Right lobe of liver (tissue), 6 donors: ENCODE measurements at regions not wholly inside any gene's neighbourhood (a gene's known extent, or its start where the extent isn't known, plus 50 kb on each side); places are given as distances from the start of the nearest gene placed in this dataset.

Experiments
- ATAC-seq, 4 donors: fragments of 200-7000 bp; cut with Tn5 transposase; one replicate each; pipeline ENCODE4 v1.9.1; 2020; ENCODE audit warnings: mild to moderate bottlenecking in 4 of 4, moderate library complexity in 4 of 4
- DNase-seq, 3 donors: peaks; one replicate each; pipeline ENCODE4 v3.0.0-alpha.2; 2020
- H3K27ac ChIP-seq, 3 donors: fragments of 200-600 bp; one replicate each; pipeline ENCODE4 v1.8.0; 2022
- H3K27me3 ChIP-seq, 2 donors: fragments of 200-600 bp; one replicate each; pipeline ENCODE4 v1.8.0; 2022
- H3K36me3 ChIP-seq, 4 donors: fragments of 200-600 bp; sonication (generic) in 1 of 4; one replicate each; pipeline versions ENCODE4 v1.5.1 to v1.8.0; 2017 to 2022; ENCODE audit warnings: control low read depth in 1 of 4
- H3K4me1 ChIP-seq, 4 donors: fragments of 200-600 bp; sonication (generic) in 1 of 4; one replicate each; pipeline versions ENCODE4 v1.5.1 to v1.8.0; 2017 to 2022; ENCODE audit warnings: control low read depth in 1 of 4
- H3K4me3 ChIP-seq, 3 donors: fragments of 200-600 bp; one replicate each; pipeline ENCODE4 v1.8.0; 2022
- H3K9me3 ChIP-seq, 4 donors: fragments of 200-600 bp; sonication (generic) in 1 of 4; one replicate each; pipeline versions ENCODE4 v1.5.1 to v1.8.0; 2017 to 2022; ENCODE audit warnings: control low read depth in 1 of 4
- CTCF ChIP-seq, 4 donors: fragments of 200-600 bp in 3 of 4; fragments of 450-650 bp in 1 of 4; IDR thresholded peaks; one replicate each; pipeline versions ENCODE4 v1.5.1 to v1.8.0; 2016 to 2022; ENCODE audit warnings: antibody characterized with exemption in 4 of 4, mild to moderate bottlenecking in 2 of 4
- POLR2A ChIP-seq: fragments of 450-650 bp; IDR thresholded peaks from one replicate; pipeline ENCODE4 v1.6.1; 2017; ENCODE audit warnings: antibody characterized with exemption, mild to moderate bottlenecking
- WGBS: methylation state at CpG from one replicate; pipeline ENCODE4 v1.1.6; 2018; ENCODE audit warnings: low coverage, low lambda C conversion rate; ENCODE audit not compliant: insufficient coverage; ENCODE audit errors: missing lambda C conversion rate; 5-methylcytosine and 5-hydroxymethylcytosine counted together
- intact Hi-C, 2 donors: fragments of 100-400 bp; cut with DNase I; formaldehyde crosslinking; loops; one replicate each; pipeline versions ENCODE4 v1.11.2 to v1.14.1; 2022
- donor health status: DM: no; HTN: yes; CAD: no.
- donor health status: DM: no; HTN: no; CAD: no.
- donor health status: DM: no; HTN: no; CAD: no.
- donor health status: DM: no; HTN: yes; CAD: no.
- donor health status: DM: no; HTN: yes; CAD: no.

- Histone ChIP-seq H3K27me3 (no peaks in the 10 kb centered on the region), H3K4me1 (no peaks in the 10 kb centered on the region), H3K4me3 (no peak overlapping the region), H3K36me3 (no peaks in the 10 kb centered on the region), H3K9me3 (no peaks in the 10 kb centered on the region), H3K27ac (no peak overlapping the region)
- DNase-seq (no peak), ATAC-seq (no peak)
- intact Hi-C loops = no loop called here
- TF ChIP-seq POLR2A (no peak), CTCF (IDR thresholded peaks at IDR 0.05) (no peak)
- WGBS = 52% methylated on average over 1 of the region's 1 CpG
These were observed 530.8 kb downstream of the GRXCR1 start for GRCh38 chr4:43423276-43423675.

GRCh38 chr4:43425206-43425605 is 532.7 kb downstream of the GRXCR1 start:
- Histone ChIP-seq H3K36me3 (no peaks in the 10 kb centered on the region), H3K9me3 (no peaks in the 10 kb centered on the region), H3K27ac (no peak overlapping the region), H3K4me1 (no peaks in the 10 kb centered on the region), H3K27me3 (no peaks in the 10 kb centered on the region), H3K4me3 (no peak overlapping the region)
- ATAC-seq = no peak
- TF ChIP-seq POLR2A (no peak), CTCF (IDR thresholded peaks at IDR 0.05) (no peak)
- intact Hi-C loops = no loop called here
- DNase-seq = no peak
- 42% methylated on average over 1 of the region's 1 CpG for WGBS

- Histone ChIP-seq H3K9me3 (no peaks in the 10 kb centered on the region), H3K4me1 (no peaks in the 10 kb centered on the region), H3K4me3 (no peak overlapping the region), H3K27ac (no peak overlapping the region), H3K27me3 (no peaks in the 10 kb centered on the region), H3K36me3 (no peaks in the 10 kb centered on the region)
- 44% methylated on average over 1 of the region's 1 CpG for WGBS
- intact Hi-C loops = no loop called here
- no peak for ATAC-seq
- no peak for DNase-seq
- no peak for TF ChIP-seq CTCF (IDR thresholded peaks at IDR 0.05)
- no peak for TF ChIP-seq POLR2A
These were observed 542.8 kb downstream of the GRXCR1 start for GRCh38 chr4:43435291-43435690.

- no peak for ATAC-seq
- H3K4me3 ChIP-seq = no peak overlapping the region
- intact Hi-C loops = no loop called here
- no peaks in the 10 kb centered on the region for H3K9me3 ChIP-seq
- H3K27ac ChIP-seq = no peak overlapping the region
- H3K36me3 ChIP-seq = no peaks in the 10 kb centered on the region
- TF ChIP-seq CTCF (IDR thresholded peaks at IDR 0.05) (no peak), POLR2A (no peak)
- no peaks in the 10 kb centered on the region for H3K27me3 ChIP-seq
- no peak for DNase-seq
- no peaks in the 10 kb centered on the region for H3K4me1 ChIP-seq
These were observed 560.4 kb downstream of the GRXCR1 start for GRCh38 chr4:43452948-43453347.

- no peaks in the 10 kb centered on the region for H3K36me3 ChIP-seq
- 46% methylated on average over 2 of the region's 2 CpGs for WGBS
- ATAC-seq = no peak
These were observed 563.9 kb downstream of the GRXCR1 start for GRCh38 chr4:43456383-43456782.

More at GRCh38 chr4:43456383-43456782, 563.9 kb downstream of the GRXCR1 start:
- H3K27ac ChIP-seq = no peak overlapping the region
- no peak overlapping the region for H3K4me3 ChIP-seq
- intact Hi-C loops = no loop called here
- no peaks in the 10 kb centered on the region for H3K27me3 ChIP-seq
- TF ChIP-seq CTCF (IDR thresholded peaks at IDR 0.05) (no peak), POLR2A (no peak)
- no peak for DNase-seq
- H3K4me1 ChIP-seq = no peaks in the 10 kb centered on the region
- H3K9me3 ChIP-seq = no peaks in the 10 kb centered on the region
